ENCODE measurements at regions not wholly inside any gene's neighbourhood (a gene's known extent, or its start where the extent isn't known, plus 50 kb on each side); places are given as distances from the start of the nearest gene placed in this dataset.

- no peaks in the 10 kb centered on the region for H3K27me3 ChIP-seq (ENCODE audit: control insufficient read depth, insufficient read depth, low read length)
- ATAC-seq (no peak), DNase-seq (ENCODE audit: low read depth, low spot score) (no peak)
- no TSS peak for BruUV-seq (replicated peaks)
- H3K36me3 ChIP-seq (ENCODE audit: control insufficient read depth, insufficient read depth, low read length), result no peaks in the 10 kb centered on the region
- in situ Hi-C loops (cut with HindIII; ENCODE audit: low pct_unique_long_range_greater_than_20kb, low sequenced_read_pairs) (no loop called here), intact Hi-C loops (cut with micrococcal nuclease; ENCODE audit: unreplicated experiment) (no loop called here)
- ChIA-PET CTCF (no interaction called here), POLR2A (no interaction called here)
- H3K27ac ChIP-seq (ENCODE audit: low read length), result no peak overlapping the region
- no peak overlapping the region for H3K4me3 ChIP-seq (ENCODE audit: low read depth in 2 of 2, low read length in 2 of 2)
- H3K4me1 ChIP-seq (ENCODE audit: control insufficient read depth, insufficient read depth, low read length), result no peaks in the 10 kb centered on the region
- TF ChIP-seq POLR2AphosphoS5 (IDR thresholded peaks at IDR 0.05; ENCODE audit: low read depth, low read length) (no peak), REST (IDR thresholded peaks at IDR 0.05; ENCODE audit: insufficient read depth in 1 of 2, low read depth in 2 of 2, low read length in 1 of 2) (no peak), TCF7L2 (IDR thresholded peaks at IDR 0.05; ENCODE audit: low read depth, low read length) (no peak), CTCF (IDR thresholded peaks at IDR 0.05) (no peak), SIN3A (IDR thresholded peaks at IDR 0.05; ENCODE audit: borderline replicate concordance, insufficient read depth, low read depth, low read length) (no peak)
- no peaks in the 10 kb centered on the region for H3K9me3 ChIP-seq (ENCODE audit: control insufficient read depth, insufficient read depth, low read depth, low read length)
These were observed 56.1 kb downstream of the PJA1 start for GRCh38 chrX:69109036-69109663.

GRCh38 chrX:69107747-69108401 lies 57.4 kb downstream of the PJA1 start:
- ATAC-seq (no peak), DNase-seq (ENCODE audit: low read depth, low spot score) (no peak)
- H3K4me1 ChIP-seq (ENCODE audit: control insufficient read depth, insufficient read depth, low read length), result no peaks in the 10 kb centered on the region
- no peak for TF ChIP-seq POLR2AphosphoS5 (IDR thresholded peaks at IDR 0.05; ENCODE audit: low read depth, low read length)
- H3K4me3 ChIP-seq (ENCODE audit: low read depth in 2 of 2, low read length in 2 of 2), result no peak overlapping the region
- BruUV-seq (replicated peaks), result no TSS peak
- ChIA-PET CTCF (no interaction called here), POLR2A (no interaction called here)
- no peaks in the 10 kb centered on the region for H3K27me3 ChIP-seq (ENCODE audit: control insufficient read depth, insufficient read depth, low read length)
- in situ Hi-C loops (cut with HindIII; ENCODE audit: low pct_unique_long_range_greater_than_20kb, low sequenced_read_pairs), result no loop called here
- no peak overlapping the region for H3K27ac ChIP-seq (ENCODE audit: low read length)
- no peaks in the 10 kb centered on the region for H3K36me3 ChIP-seq (ENCODE audit: control insufficient read depth, insufficient read depth, low read length)
- H3K9me3 ChIP-seq (ENCODE audit: control insufficient read depth, insufficient read depth, low read depth, low read length), result no peaks in the 10 kb centered on the region
- intact Hi-C loops (cut with micrococcal nuclease; ENCODE audit: unreplicated experiment), result no loop called here

GRCh38 chrX:69107231-69107739 lies 58.0 kb downstream of the PJA1 start:
- no peak for TF ChIP-seq REST (IDR thresholded peaks at IDR 0.05; ENCODE audit: insufficient read depth in 1 of 2, low read depth in 2 of 2, low read length in 1 of 2)
- no peak for TF ChIP-seq CTCF (IDR thresholded peaks at IDR 0.05)
- TF ChIP-seq SIN3A (IDR thresholded peaks at IDR 0.05; ENCODE audit: borderline replicate concordance, insufficient read depth, low read depth, low read length), result no peak
- TF ChIP-seq POLR2AphosphoS5 (IDR thresholded peaks at IDR 0.05; ENCODE audit: low read depth, low read length), result no peak
- TF ChIP-seq TCF7L2 (IDR thresholded peaks at IDR 0.05; ENCODE audit: low read depth, low read length), result no peak

More at GRCh38 chrX:69107231-69107739, 58.0 kb downstream of the PJA1 start:
- no peaks in the 10 kb centered on the region for H3K9me3 ChIP-seq (ENCODE audit: control insufficient read depth, insufficient read depth, low read depth, low read length)
- POLR2A ChIA-PET, result no interaction called here
- no peak overlapping the region for H3K4me3 ChIP-seq (ENCODE audit: low read depth in 2 of 2, low read length in 2 of 2)
- ATAC-seq (no peak), DNase-seq (ENCODE audit: low read depth, low spot score) (no peak)
- intact Hi-C loops (cut with micrococcal nuclease; ENCODE audit: unreplicated experiment), result no loop called here
- H3K27ac ChIP-seq (ENCODE audit: low read length), result no peak overlapping the region
- in situ Hi-C loops (cut with HindIII; ENCODE audit: low pct_unique_long_range_greater_than_20kb, low sequenced_read_pairs), result no loop called here
- CTCF ChIA-PET, result no interaction called here
- H3K27me3 ChIP-seq (ENCODE audit: control insufficient read depth, insufficient read depth, low read length), result no peaks in the 10 kb centered on the region
- no peaks in the 10 kb centered on the region for H3K36me3 ChIP-seq (ENCODE audit: control insufficient read depth, insufficient read depth, low read length)
- no peaks in the 10 kb centered on the region for H3K4me1 ChIP-seq (ENCODE audit: control insufficient read depth, insufficient read depth, low read length)
- no TSS peak for BruUV-seq (replicated peaks)
